Esophagus muscularis mucosa (tissue), 3 donors: ENCODE measurements at regions not wholly inside any gene's neighbourhood (a gene's known extent, or its start where the extent isn't known, plus 50 kb on each side); places are given as distances from the start of the nearest gene placed in this dataset.

Experiments used
- POLR2A ChIP-seq: fragments of 450-650 bp; IDR thresholded peaks from one replicate; pipeline ENCODE4 v1.6.1; 2017; ENCODE audit warnings: antibody characterized with exemption, moderate library complexity, mild to moderate bottlenecking, low read depth
- TF ChIP-seq, protein P1 (sequence below), 3 experiments: fragments of 200-600 bp in 2 of 3; fragments of 450-650 bp in 1 of 3; sonication (generic) in 2 of 3; IDR thresholded peaks; one replicate each; pipeline ENCODE4 v1.5.1; 2017 to 2019; ENCODE audit warnings: antibody characterized with exemption in 3 of 3, mild to moderate bottlenecking in 2 of 3, moderate library complexity in 1 of 3

GRCh38 chr2:176626796-176627195, 357.6 kb downstream of the MTX2 start:
- TF ChIP-seq, protein P1, sequence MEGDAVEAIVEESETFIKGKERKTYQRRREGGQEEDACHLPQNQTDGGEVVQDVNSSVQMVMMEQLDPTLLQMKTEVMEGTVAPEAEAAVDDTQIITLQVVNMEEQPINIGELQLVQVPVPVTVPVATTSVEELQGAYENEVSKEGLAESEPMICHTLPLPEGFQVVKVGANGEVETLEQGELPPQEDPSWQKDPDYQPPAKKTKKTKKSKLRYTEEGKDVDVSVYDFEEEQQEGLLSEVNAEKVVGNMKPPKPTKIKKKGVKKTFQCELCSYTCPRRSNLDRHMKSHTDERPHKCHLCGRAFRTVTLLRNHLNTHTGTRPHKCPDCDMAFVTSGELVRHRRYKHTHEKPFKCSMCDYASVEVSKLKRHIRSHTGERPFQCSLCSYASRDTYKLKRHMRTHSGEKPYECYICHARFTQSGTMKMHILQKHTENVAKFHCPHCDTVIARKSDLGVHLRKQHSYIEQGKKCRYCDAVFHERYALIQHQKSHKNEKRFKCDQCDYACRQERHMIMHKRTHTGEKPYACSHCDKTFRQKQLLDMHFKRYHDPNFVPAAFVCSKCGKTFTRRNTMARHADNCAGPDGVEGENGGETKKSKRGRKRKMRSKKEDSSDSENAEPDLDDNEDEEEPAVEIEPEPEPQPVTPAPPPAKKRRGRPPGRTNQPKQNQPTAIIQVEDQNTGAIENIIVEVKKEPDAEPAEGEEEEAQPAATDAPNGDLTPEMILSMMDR (IDR thresholded peaks at IDR 0.05): no peak
- TF ChIP-seq POLR2A: no peak
